SK-N-SH (cell line): ENCODE measurements at regions not wholly inside any gene's neighbourhood (a gene's known extent, or its start where the extent isn't known, plus 50 kb on each side); places are given as distances from the start of the nearest gene placed in this dataset.

Experiments
- CHD2 ChIP-seq: fragments of 150-350 bp; IDR thresholded peaks from 2 replicates; pipeline ENCODE4 v1.6.1; 2018; ENCODE audit warnings: low read length; ENCODE audit not compliant: partially characterized antibody
- EZH2phosphoT487 ChIP-seq: fragments of 200-600 bp; sonication (generic); IDR thresholded peaks from 2 replicates; pipeline ENCODE4 v1.6.1; 2017; ENCODE audit warnings: low read depth, mixed run types, mild to moderate bottlenecking, antibody characterized with exemption, moderate library complexity, borderline replicate concordance
- NRF1 ChIP-seq: IDR thresholded peaks from 2 replicates; pipeline ENCODE4 v1.6.1; 2012; ENCODE audit warnings: low read depth, mild to moderate bottlenecking, low read length
- TAF1 ChIP-seq: IDR thresholded peaks from 2 replicates; pipeline ENCODE4 v1.6.1; 2012; ENCODE audit warnings: low read depth, mild to moderate bottlenecking, low read length, moderate library complexity, borderline replicate concordance
- TEAD4 ChIP-seq: IDR thresholded peaks from 2 replicates; pipeline ENCODE4 v1.4.0; 2012; ENCODE audit warnings: mild to moderate bottlenecking, borderline replicate concordance; ENCODE audit not compliant: insufficient read depth
- YY1 ChIP-seq: IDR thresholded peaks from 2 replicates; pipeline ENCODE4 v1.4.0; 2012; ENCODE audit warnings: low read depth, mild to moderate bottlenecking

DNA sequence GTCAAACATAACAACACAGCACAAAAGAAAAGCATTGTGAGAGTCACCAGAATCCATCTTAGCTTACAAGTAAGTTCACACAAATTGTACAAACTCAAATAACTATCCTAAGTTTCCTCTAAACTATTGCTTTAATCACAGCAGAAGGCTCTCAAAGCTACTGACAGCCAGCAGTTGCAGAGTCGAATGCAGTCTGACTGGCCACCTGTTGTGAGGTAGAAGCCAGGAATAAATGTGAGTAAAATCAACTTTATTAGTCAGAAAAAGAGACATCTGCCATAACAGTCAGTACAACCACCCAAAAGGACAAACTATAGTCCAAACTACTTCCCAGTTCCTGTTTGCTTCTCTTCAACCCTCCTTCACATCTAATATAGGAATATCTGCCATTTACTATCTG, 231.7 kb upstream of the USP15 start:
- TF ChIP-seq CHD2 (no peak), EZH2phosphoT487 (no peak), YY1 (no peak), TAF1 (no peak), NRF1 (no peak), TEAD4 (no peak)
